Testis (tissue), 2 donors: ENCODE measurements at regions not wholly inside any gene's neighbourhood (a gene's known extent, or its start where the extent isn't known, plus 50 kb on each side); places are given as distances from the start of the nearest gene placed in this dataset.

ENCODE experiments used
- DNase-seq: peaks from one replicate; pipeline ENCODE4 v3.0.0-alpha.2; 2019
- H3K27ac ChIP-seq, 2 donors: fragments of 200-600 bp; sonication (generic); one replicate each; pipeline ENCODE4 v1.5.1; 2019
- H3K27me3 ChIP-seq: fragments of 200-600 bp; sonication (generic); one replicate; pipeline ENCODE4 v1.5.1; 2019
- H3K36me3 ChIP-seq: fragments of 200-600 bp; sonication (generic); one replicate; pipeline ENCODE4 v1.5.1; 2017; ENCODE audit warnings: low read depth; ENCODE audit errors: missing control alignments
- H3K4me1 ChIP-seq: fragments of 200-600 bp; sonication (generic); one replicate; pipeline ENCODE4 v1.5.1; 2019
- H3K4me3 ChIP-seq, 2 donors: fragments of 200-600 bp; sonication (generic); one replicate each; pipeline ENCODE4 v1.5.1; 2017 to 2019
- H3K9me3 ChIP-seq: fragments of 200-600 bp; sonication (generic); one replicate; pipeline ENCODE4 v1.5.1; 2017
- CTCF ChIP-seq, 3 experiments: fragments of 450-650 bp in 2 of 3; fragments of 200-600 bp in 1 of 3; sonication (generic) in 1 of 3; IDR thresholded peaks; one replicate each; pipeline ENCODE4 v1.5.1; 2016 to 2019; ENCODE audit warnings: antibody characterized with exemption in 3 of 3, mild to moderate bottlenecking in 2 of 3, moderate library complexity in 1 of 3
- POLR2A ChIP-seq: fragments of 450-650 bp; IDR thresholded peaks from one replicate; pipeline ENCODE4 v1.6.1; 2017; ENCODE audit warnings: antibody characterized with exemption, mild to moderate bottlenecking, moderate library complexity
- WGBS, 2 donors: methylation state at CpG; one replicate each; pipeline ENCODE4 v1.1.5; 2018; 5-methylcytosine and 5-hydroxymethylcytosine counted together
- intact Hi-C: fragments of 100-400 bp; cut with DNase I; formaldehyde crosslinking; loops from one replicate; pipeline ENCODE4 v1.15.1; 2023; ENCODE audit warnings: low total_unique reads

- Histone ChIP-seq H3K36me3 (no peaks in the 10 kb centered on the region), H3K9me3 (no peaks in the 10 kb centered on the region), H3K27me3 (no peaks in the 10 kb centered on the region), H3K4me1 (no peaks in the 10 kb centered on the region), H3K27ac (peak overlapping the region in 1 of 2 donors; percentile 36), H3K4me3 (no peak overlapping the region)
- intact Hi-C loops, result no loop called here
- DNase-seq, result no peak
- TF ChIP-seq POLR2A (no peak), CTCF (IDR thresholded peaks at IDR 0.05) (no peak)
- 62 to 66% methylated on average over 9 of the region's 9 CpGs for WGBS, 2 donors
These were observed 85.8 kb downstream of the ATP23 start for GRCh38 chr12:58026897-58027891.

GRCh38 chr12:58028294-58028693 is 86.9 kb downstream of the ATP23 start:
- H3K4me3 ChIP-seq, result no peak overlapping the region
- no peaks in the 10 kb centered on the region for H3K9me3 ChIP-seq
- H3K27ac ChIP-seq, result no peak overlapping the region
- DNase-seq, result no peak
- intact Hi-C loops, result no loop called here
- no peaks in the 10 kb centered on the region for H3K4me1 ChIP-seq
- no peaks in the 10 kb centered on the region for H3K27me3 ChIP-seq
- WGBS, 2 donors, result 69 to 80% methylated on average over 3 of the region's 3 CpGs
- TF ChIP-seq POLR2A (no peak), CTCF (IDR thresholded peaks at IDR 0.05) (no peak)
- no peaks in the 10 kb centered on the region for H3K36me3 ChIP-seq

- DNase-seq, result no peak
- TF ChIP-seq CTCF (IDR thresholded peaks at IDR 0.05) (no peak), POLR2A (no peak)
- intact Hi-C loops, result no loop called here
These were observed 87.9 kb downstream of the ATP23 start for GRCh38 chr12:58029260-58029659.

GRCh38 chr12:58030566-58031279 is 89.4 kb downstream of the ATP23 start:
- H3K4me1 ChIP-seq, result no peaks in the 10 kb centered on the region
- H3K9me3 ChIP-seq, result no peaks in the 10 kb centered on the region
- no peak overlapping the region for H3K4me3 ChIP-seq
- intact Hi-C loops, result no loop called here
- WGBS, 2 donors, result 89 to 91% methylated on average over 4 of the region's 4 CpGs
- no peaks in the 10 kb centered on the region for H3K27me3 ChIP-seq
- no peak for DNase-seq
- no peak for TF ChIP-seq POLR2A
- no peak for TF ChIP-seq CTCF (IDR thresholded peaks at IDR 0.05)
- H3K27ac ChIP-seq, result no peak overlapping the region
- H3K36me3 ChIP-seq, result no peaks in the 10 kb centered on the region

More at GRCh38 chr12:58029260-58029659, 87.9 kb downstream of the ATP23 start:
- Histone ChIP-seq H3K4me1 (no peaks in the 10 kb centered on the region), H3K27ac (no peak overlapping the region), H3K9me3 (no peaks in the 10 kb centered on the region), H3K4me3 (no peak overlapping the region), H3K36me3 (no peaks in the 10 kb centered on the region), H3K27me3 (no peaks in the 10 kb centered on the region)
- 92 to 100% methylated on average over 1 of the region's 1 CpG for WGBS, 2 donors
